ENCODE measurements at regions not wholly inside any gene's neighbourhood (a gene's known extent, or its start where the extent isn't known, plus 50 kb on each side); places are given as distances from the start of the nearest gene placed in this dataset.

GRCh38 chr19:30896554-30896953 lies 452.7 kb downstream of the TSHZ3 start:
- H3K36me3 ChIP-seq (ENCODE audit: low read depth), result no peaks in the 10 kb centered on the region
- intact Hi-C loops (cut with DNase I, micrococcal nuclease), result no loop called here
- no peaks in the 10 kb centered on the region for H3K9me3 ChIP-seq
- no peak for TF ChIP-seq CTCF (IDR thresholded peaks at IDR 0.05)
- DNase-seq, result no peak
- no peaks in the 10 kb centered on the region for H3K4me1 ChIP-seq (ENCODE audit: low read depth)
- H3K4me3 ChIP-seq, result no peak overlapping the region
- ATAC-seq, result no peak

- Histone ChIP-seq H3K4me3 (no peak overlapping the region), H3K4me1 (ENCODE audit: low read depth) (no peaks in the 10 kb centered on the region), H3K9me3 (no peaks in the 10 kb centered on the region), H3K36me3 (ENCODE audit: low read depth) (no peaks in the 10 kb centered on the region)
- no peak for TF ChIP-seq CTCF (IDR thresholded peaks at IDR 0.05)
- ATAC-seq (no peak), DNase-seq (no peak)
- intact Hi-C loops (cut with DNase I, micrococcal nuclease), result no loop called here
These were observed 453.3 kb downstream of the TSHZ3 start for GRCh38 chr19:30895946-30896345.

GRCh38 chr19:30891051-30891450 lies 458.2 kb downstream of the TSHZ3 start:
- DNase-seq (no peak), ATAC-seq (no peak)
- H3K36me3 ChIP-seq (ENCODE audit: low read depth), result no peaks in the 10 kb centered on the region
- intact Hi-C loops (cut with DNase I, micrococcal nuclease), result no loop called here
- no peaks in the 10 kb centered on the region for H3K9me3 ChIP-seq
- no peak for TF ChIP-seq CTCF (IDR thresholded peaks at IDR 0.05)
- no peaks in the 10 kb centered on the region for H3K4me1 ChIP-seq (ENCODE audit: low read depth)
- no peak overlapping the region for H3K4me3 ChIP-seq

DNA sequence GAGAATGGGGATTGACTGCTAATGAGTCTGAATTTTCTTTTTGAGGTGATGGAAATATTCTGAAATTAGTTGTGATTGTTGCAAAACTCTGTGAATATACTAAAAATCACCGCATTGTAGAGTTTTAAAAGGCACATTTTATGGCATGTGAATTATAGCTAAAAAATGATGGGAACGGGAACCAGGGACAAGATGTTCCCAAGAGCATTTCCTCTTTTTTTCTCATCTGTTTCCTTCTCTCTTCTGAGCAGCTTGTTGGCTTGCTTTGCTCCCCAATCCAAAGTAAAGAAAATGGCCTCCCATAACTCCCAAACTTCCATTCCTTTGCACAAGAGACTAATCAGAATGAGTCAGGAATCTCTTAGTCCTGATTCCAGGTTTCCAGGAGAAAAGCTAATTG lies 459.2 kb downstream of the TSHZ3 start:
- DNase-seq, result no peak
- no peak for TF ChIP-seq CTCF (IDR thresholded peaks at IDR 0.05)
- H3K4me3 ChIP-seq, result no peak overlapping the region
- no peaks in the 10 kb centered on the region for H3K9me3 ChIP-seq
- no peaks in the 10 kb centered on the region for H3K36me3 ChIP-seq (ENCODE audit: low read depth)
- ATAC-seq, result no peak
- intact Hi-C loops (cut with DNase I, micrococcal nuclease), result no loop called here
- H3K4me1 ChIP-seq (ENCODE audit: low read depth), result no peaks in the 10 kb centered on the region

DNA sequence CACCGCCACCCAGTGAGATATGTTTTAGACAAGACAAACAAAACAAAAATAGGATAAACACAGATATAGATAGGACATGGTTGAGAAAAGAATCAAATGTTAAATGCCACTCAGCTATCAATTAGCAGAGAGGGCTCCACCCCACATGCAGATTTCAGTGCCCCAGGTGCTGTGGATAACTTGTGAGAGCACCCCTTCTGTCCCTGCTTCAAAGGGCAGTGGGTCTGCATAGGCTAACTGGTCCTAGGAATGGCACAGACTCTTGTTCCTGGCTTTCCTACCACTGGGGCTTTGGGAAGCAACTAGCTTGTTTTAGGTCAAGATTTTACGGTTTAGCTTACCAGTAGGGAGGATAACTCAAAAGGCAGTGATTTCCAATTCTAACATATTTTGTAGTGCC lies 460.3 kb downstream of the TSHZ3 start:
- intact Hi-C loops (cut with DNase I, micrococcal nuclease), result no loop called here
- Histone ChIP-seq H3K4me1 (ENCODE audit: low read depth) (no peaks in the 10 kb centered on the region), H3K9me3 (no peaks in the 10 kb centered on the region), H3K4me3 (no peak overlapping the region), H3K36me3 (ENCODE audit: low read depth) (no peaks in the 10 kb centered on the region)
- ATAC-seq, result no peak
- DNase-seq, result no peak
- no peak for TF ChIP-seq CTCF (IDR thresholded peaks at IDR 0.05)

DNA sequence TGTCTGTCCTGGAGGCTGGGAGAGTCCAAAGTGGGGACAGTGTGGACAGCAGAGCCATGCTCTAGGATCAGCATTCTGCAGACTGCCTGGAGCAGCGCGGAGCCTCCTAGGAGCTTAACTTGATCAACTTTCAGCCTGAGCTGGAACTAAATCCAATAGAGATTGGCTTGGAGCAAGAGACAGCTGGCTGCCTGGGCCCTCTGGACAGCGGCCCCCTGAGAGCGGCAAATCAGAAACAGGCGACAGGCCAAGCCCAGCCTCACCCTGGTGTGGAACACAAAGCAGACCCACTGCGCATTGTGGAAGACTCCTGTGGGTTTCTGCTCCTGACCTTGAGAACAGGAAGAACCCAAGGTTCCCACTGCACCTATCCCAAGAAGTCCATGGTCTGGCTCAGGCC lies 462.2 kb downstream of the TSHZ3 start:
- no peaks in the 10 kb centered on the region for H3K36me3 ChIP-seq (ENCODE audit: low read depth)
- intact Hi-C loops (cut with DNase I, micrococcal nuclease), result no loop called here
- DNase-seq, result no peak
- no peak for ATAC-seq
- TF ChIP-seq CTCF (IDR thresholded peaks at IDR 0.05), result no peak
- no peaks in the 10 kb centered on the region for H3K9me3 ChIP-seq
- H3K4me1 ChIP-seq (ENCODE audit: low read depth), result no peaks in the 10 kb centered on the region
- H3K4me3 ChIP-seq, result no peak overlapping the region
